GM19023 (cell line): ENCODE measurements at regions not wholly inside any gene's neighbourhood (a gene's known extent, or its start where the extent isn't known, plus 50 kb on each side); places are given as distances from the start of the nearest gene placed in this dataset.
"Not testable (repeated sequence)": the region's sequence is repeated elsewhere in the genome, so short reads cannot be mapped to it uniquely, and the experiment has no call there.

ENCODE experiments used
- ATAC-seq: cut with Tn5 transposase; IDR thresholded peaks from one replicate; pipeline ENCODE4 v1.9.1; 2021; ENCODE audit warnings: mild to moderate bottlenecking, moderate library complexity; ENCODE audit not compliant: unreplicated experiment

DNA sequence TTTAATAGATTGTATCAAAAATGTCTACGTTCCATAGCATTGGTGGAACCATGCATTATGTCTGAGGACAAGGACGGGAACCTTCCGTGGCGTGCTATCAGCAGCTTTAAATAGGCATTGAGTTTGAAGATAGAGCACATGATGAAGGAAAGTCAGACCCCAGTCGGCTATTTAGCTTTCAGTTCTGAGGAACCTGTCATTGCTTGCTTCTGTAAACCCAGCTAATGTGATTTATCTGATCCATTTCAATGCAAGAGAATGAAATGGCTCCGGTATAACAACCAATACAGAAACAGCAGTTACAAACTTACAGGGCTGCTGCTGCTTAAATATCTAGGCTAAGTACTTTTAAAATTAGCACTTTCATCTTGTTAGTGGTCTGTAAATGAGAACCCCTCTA, 503.3 kb downstream of the RNF144A start:
- ATAC-seq = no peak

DNA sequence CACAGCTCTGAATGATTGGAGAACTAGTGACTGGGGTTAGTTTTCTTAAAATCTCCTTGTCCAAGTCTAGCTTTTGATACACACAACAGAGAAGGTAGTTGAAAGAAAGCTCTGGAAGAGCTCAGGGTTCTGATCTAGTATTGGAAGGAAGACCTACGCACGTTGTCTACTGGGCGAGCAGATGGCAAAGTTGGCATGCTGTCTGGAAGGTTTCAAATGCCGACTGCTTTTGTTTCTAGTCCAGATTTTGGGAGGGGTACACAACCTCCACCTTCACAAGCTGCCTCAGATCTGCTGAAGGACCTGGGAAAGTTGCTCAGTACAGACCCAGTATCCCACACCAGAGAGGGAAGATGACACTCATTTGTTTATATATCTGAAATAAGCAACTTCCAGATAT, 507.3 kb downstream of the RNF144A start:
- ATAC-seq = no peak

- ATAC-seq = no peak
Observed at GRCh38 chr2:7427293-7428060, 510.3 kb downstream of the RNF144A start.

- ATAC-seq = no peak
Observed at GRCh38 chr2:7428454-7429204, 511.4 kb downstream of the RNF144A start.

GRCh38 chr2:7429733-7430132, 512.5 kb downstream of the RNF144A start:
- no peak for ATAC-seq

DNA sequence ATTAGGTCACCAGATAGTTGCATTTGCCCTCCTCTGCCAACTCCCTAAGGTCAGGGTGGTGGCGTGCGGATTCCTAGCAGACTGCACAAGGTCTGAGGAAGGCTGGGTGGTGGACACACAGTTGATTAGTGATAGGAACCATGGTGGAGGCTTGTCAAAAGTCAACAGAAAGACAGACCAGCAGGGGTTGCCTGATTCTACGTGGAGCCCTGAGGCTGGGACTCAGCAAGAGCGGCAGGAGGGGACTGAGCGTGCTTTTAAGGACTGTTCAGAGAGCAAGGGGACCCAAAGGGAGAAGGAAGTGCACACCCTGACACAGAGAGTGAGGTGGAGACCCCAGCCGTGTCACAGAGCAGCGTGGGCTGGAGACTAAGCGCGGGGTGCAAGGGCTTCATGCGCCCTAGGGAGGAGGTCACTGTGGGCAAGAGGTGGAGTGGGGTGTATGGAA, 513.2 kb downstream of the RNF144A start:
- no peak for ATAC-seq

DNA sequence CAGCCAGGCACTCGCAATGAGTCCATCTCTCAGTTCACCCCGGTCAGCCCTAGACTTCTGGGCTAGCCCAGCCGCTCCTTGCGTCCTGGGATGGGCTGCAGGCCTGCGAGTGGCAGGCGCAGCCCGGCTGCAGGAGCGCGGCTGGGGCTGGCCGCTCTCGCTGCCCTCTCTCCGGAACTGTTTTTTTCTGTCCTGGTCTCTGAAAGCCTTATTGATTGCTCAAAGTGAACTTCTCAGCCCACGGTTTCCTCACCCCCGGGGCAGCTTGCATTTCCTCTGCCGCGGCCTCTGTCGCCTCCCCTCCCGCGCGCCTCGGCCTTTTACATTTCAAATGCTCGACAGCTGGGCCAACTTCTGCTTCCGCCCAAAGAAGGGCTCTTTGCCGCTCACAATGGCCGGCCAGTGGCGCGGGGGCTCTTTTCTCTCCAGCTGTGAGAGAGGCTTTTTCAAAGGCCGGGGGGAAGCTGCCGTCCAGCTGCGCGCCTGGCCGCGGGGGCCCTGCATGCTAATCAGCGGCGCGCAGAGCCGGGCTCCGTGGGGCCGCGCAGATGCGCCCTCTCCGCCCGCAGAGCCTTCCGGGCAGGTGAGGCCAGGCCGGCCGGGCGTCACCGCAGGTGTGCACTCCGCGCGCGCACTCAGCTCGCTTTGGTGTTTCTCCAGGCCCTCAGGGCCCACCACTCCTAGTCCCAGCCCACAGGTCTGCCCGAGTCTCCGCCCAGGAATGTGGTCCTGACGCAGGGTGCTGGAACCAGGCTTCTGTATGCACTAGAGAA, 513.8 kb downstream of the RNF144A start:
- peak; percentile 59 for ATAC-seq

- ATAC-seq = no peak
Observed at GRCh38 chr2:7432436-7432835, 515.2 kb downstream of the RNF144A start.

GRCh38 chr2:7436096-7436906, 519.1 kb downstream of the RNF144A start:
- no peak for ATAC-seq

GRCh38 chr2:7437141-7437540, 519.9 kb downstream of the RNF144A start:
- ATAC-seq = no peak

DNA sequence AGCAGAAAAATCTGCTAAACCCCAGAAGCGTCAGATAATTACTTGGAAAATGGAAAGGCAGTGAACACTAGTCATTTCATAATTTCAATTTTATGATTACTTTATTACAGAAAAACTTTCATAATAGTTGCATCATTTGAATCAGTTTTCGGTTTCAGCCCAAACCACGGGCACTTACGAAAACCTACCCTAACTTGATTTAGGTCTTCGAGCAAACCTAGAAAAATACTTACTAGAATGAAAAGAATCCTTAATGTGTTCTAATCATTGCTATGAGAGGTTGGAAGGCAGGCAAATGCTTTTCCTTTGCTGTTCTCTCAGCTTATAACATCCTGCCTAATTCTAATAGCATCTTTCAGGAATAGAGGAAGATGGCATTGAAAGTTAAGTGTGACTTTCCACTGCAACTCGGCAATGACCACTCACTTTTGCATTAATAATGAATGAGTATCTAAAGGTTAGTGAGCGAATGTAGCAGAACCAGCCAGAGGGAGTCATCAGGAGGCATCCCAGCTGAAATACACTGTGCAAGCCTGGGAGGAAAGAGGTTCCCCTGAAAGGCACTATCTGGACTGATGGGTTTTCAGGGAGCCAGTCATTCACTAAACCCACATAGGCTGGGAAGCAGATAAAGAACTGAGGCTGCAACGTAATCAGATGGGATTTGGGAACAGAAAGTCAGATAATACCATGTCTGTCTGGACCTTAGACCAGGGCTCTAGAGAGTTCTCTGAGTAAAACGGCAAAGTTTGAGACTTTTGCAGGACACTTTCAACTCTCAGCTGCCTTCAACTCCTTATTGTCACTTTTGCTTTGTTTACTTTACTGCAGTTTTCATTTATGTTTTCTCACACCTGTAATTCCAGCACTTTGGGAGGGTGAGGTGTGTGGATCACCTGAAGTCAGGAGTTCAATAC, 520.8 kb downstream of the RNF144A start:
- no peak for ATAC-seq

- no peak for ATAC-seq
Observed at GRCh38 chr2:7438855-7439254, 521.6 kb downstream of the RNF144A start.

GRCh38 chr2:7440977-7441376, 523.8 kb downstream of the RNF144A start:
- ATAC-seq = no peak

GRCh38 chr2:7441841-7442240, 524.6 kb downstream of the RNF144A start:
- not testable (repeated sequence) for ATAC-seq

GRCh38 chr2:7444626-7445025, 527.4 kb downstream of the RNF144A start:
- no peak for ATAC-seq

- no peak for ATAC-seq
Observed at GRCh38 chr2:7448578-7449264, 531.5 kb downstream of the RNF144A start.

- ATAC-seq = no peak
Observed at GRCh38 chr2:7449298-7449697, 532.1 kb downstream of the RNF144A start.

DNA sequence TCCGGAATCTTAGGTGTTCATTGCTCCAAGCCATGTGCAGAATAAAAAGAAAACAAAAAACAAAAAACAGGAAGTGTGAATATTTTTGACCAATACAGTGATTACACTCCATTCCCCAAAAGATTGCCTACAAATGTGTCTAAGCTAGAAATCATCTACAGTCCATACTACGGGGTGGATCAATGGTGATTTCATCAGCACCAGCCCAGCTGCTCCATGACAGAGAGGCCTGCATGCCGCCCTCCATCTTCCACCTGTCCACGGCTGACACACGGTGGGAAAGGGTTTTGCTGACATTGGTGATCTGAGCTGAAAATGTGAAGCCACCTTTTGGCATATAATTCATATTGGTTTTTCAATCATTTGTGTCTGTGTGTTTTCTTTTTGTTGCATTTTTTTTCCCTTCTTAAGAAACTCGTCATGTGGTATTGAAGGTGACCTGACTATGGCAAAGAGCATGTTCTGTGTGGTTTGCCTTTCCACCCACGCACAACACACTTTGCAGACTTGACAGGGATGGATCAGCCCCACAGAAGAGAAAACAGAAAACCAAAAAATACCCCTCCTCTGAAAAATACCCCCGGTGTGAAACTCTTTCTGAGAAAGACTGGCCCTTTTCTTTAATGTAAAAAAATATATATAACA, 533.1 kb downstream of the RNF144A start:
- no peak for ATAC-seq

DNA sequence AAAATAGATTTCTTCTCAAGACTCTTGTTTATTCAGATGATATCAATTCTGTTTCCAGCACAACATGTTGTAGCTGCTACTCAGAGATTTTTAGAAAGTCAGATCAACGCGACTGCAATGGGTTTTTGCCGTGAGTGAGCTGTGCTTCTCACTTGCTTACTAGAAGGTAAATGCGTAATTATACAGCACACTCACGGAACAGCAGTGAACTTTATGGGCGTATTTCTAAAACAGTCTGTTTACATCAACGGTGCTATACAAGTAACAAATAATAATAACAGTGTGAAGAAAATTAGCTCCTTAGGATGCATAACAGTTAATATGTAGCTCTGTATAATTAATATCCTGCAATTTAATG, 533.6 kb downstream of the RNF144A start:
- no peak for ATAC-seq
